CD4-positive, alpha-beta memory T cell (primary cell): ENCODE measurements at regions not wholly inside any gene's neighbourhood (a gene's known extent, or its start where the extent isn't known, plus 50 kb on each side); places are given as distances from the start of the nearest gene placed in this dataset.
"Not testable (repeated sequence)": the region's sequence is repeated elsewhere in the genome, so short reads cannot be mapped to it uniquely, and the experiment has no call there.

ENCODE experiments used
- CTCF ChIA-PET: fragments of 350-600 bp; sonication (Branson Sonifier 250); formaldehyde crosslinking; loops from one replicate; lab custom pipeline; 2021; ENCODE audit warnings: inconsistent platforms; ENCODE audit not compliant: partially characterized antibody; lab: Charles Lee
- POLR2A ChIA-PET: fragments of 350-600 bp; sonication (Branson Sonifier 250); formaldehyde crosslinking; loops from one replicate; lab custom pipeline; 2021; ENCODE audit not compliant: partially characterized antibody; lab: Charles Lee
- DNase-seq, 5 donors: peaks; one replicate each; pipeline versions ENCODE4 v3.0.0 to v3.0.0-alpha.2; 2020 to 2022; ENCODE audit warnings: mixed read lengths in 1 of 5
- H3K27ac ChIP-seq: one replicate; pipeline ENCODE4 v1.7.0; 2013; ENCODE audit warnings: low read depth, low read length
- H3K27me3 ChIP-seq: 2 replicates; pipeline ENCODE4 v1.7.0; 2013; ENCODE audit warnings: mild to moderate bottlenecking, low read length, moderate library complexity; ENCODE audit not compliant: insufficient read depth
- H3K36me3 ChIP-seq: 2 replicates; pipeline ENCODE4 v1.7.0; 2013; ENCODE audit warnings: mild to moderate bottlenecking, low read length, moderate library complexity; ENCODE audit not compliant: insufficient read depth
- H3K4me1 ChIP-seq: 2 replicates; pipeline ENCODE4 v1.7.0; 2013; ENCODE audit warnings: mild to moderate bottlenecking, low read length, moderate library complexity; ENCODE audit not compliant: insufficient read depth
- H3K4me3 ChIP-seq, 2 donors: one replicate each; pipeline ENCODE4 v1.7.0; 2013; ENCODE audit warnings: low read length in 2 of 2, mild to moderate bottlenecking in 1 of 2
- H3K9me3 ChIP-seq, 2 donors: one replicate each; pipeline ENCODE4 v1.7.0; 2013; ENCODE audit warnings: low read length in 2 of 2, control low read depth in 1 of 2; ENCODE audit not compliant: control insufficient read depth in 1 of 2
- H3K27ac Mint-ChIP-seq, 7 donors: one replicate each; pipeline ENCODE4 v1.8.0; 2020 to 2021; ENCODE audit warnings: mixed read lengths in 7 of 7, mild to moderate bottlenecking in 6 of 7, inconsistent platforms in 3 of 7, moderate library complexity in 3 of 7
- H3K27me3 Mint-ChIP-seq, 2 donors: one replicate each; pipeline ENCODE4 v1.8.0; 2020 to 2021; ENCODE audit warnings: mixed read lengths in 2 of 2
- H3K36me3 Mint-ChIP-seq, 2 donors: one replicate each; pipeline ENCODE4 v1.8.0; 2020 to 2021; ENCODE audit warnings: mixed read lengths in 2 of 2, inconsistent platforms in 1 of 2, mild to moderate bottlenecking in 1 of 2
- H3K4me1 Mint-ChIP-seq, 4 donors: one replicate each; pipeline ENCODE4 v1.8.0; 2020 to 2021; ENCODE audit warnings: mixed read lengths in 4 of 4, mild to moderate bottlenecking in 1 of 4
- H3K4me3 Mint-ChIP-seq, 8 donors: one replicate each; pipeline ENCODE4 v1.8.0; 2020 to 2021; ENCODE audit warnings: mixed read lengths in 8 of 8, mild to moderate bottlenecking in 7 of 8, moderate library complexity in 6 of 8, inconsistent platforms in 3 of 8
- H3K9me3 Mint-ChIP-seq, 8 donors: one replicate each; pipeline ENCODE4 v1.8.0; 2020 to 2021; ENCODE audit warnings: mixed read lengths in 8 of 8, mild to moderate bottlenecking in 5 of 8, inconsistent platforms in 3 of 8, moderate library complexity in 1 of 8
- intact Hi-C: fragments of 100-400 bp; cut with micrococcal nuclease; formaldehyde crosslinking; loops from one replicate; pipeline ENCODE4 v1.15.1; 2023

DNA sequence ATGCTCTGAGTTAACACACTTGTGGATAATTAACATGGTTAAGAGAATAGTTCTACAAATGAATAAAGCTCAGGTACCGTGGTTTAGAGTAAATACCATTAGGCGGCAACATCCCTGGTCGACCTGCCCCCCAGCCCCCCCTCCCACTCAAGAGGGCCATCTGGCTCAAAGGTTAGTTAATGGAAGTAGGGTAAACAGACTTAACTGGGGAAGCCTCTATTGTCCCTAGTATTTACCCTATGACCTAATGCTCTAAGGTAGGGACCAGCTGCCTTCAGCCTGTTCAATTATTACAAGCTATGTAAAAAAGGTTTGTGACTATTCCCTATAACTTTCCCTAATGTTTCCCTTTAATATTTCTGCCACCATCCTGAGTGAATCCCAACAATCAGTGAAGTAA is 711.4 kb upstream of the HS3ST5 start:
- intact Hi-C loops, H3K36me3 ChIP-seq, POLR2A ChIA-PET, H3K27ac Mint-ChIP-seq, H3K4me3 ChIP-seq, CTCF ChIA-PET, DNase-seq, H3K4me1 ChIP-seq, H3K27ac ChIP-seq, H3K9me3 ChIP-seq, H3K36me3 Mint-ChIP-seq, H3K27me3 Mint-ChIP-seq, H3K27me3 ChIP-seq, H3K4me1 Mint-ChIP-seq, H3K4me3 Mint-ChIP-seq, H3K9me3 Mint-ChIP-seq: not testable (repeated sequence)

- intact Hi-C loops: no loop called here
- Mint-ChIP-seq H3K27ac (no peak overlapping the region), H3K4me1 (no peaks in the 10 kb centered on the region), H3K36me3 (no peaks in the 10 kb centered on the region), H3K9me3 (peaks cover 0 to 6% (median 2%) of the 10 kb centered on the region in 8 donors), H3K27me3 (no peaks in the 10 kb centered on the region), H3K4me3 (no peak overlapping the region)
- ChIA-PET POLR2A (no interaction called here), CTCF (no interaction called here)
- Histone ChIP-seq H3K27ac (no peak overlapping the region), H3K4me3 (no peak overlapping the region), H3K27me3 (no peaks in the 10 kb centered on the region), H3K4me1 (no peaks in the 10 kb centered on the region), H3K9me3 (no peaks in the 10 kb centered on the region), H3K36me3 (no peaks in the 10 kb centered on the region)
- DNase-seq: no peak
Measured at GRCh38 chr6:115053169-115053860, 710.5 kb upstream of the HS3ST5 start.

DNA sequence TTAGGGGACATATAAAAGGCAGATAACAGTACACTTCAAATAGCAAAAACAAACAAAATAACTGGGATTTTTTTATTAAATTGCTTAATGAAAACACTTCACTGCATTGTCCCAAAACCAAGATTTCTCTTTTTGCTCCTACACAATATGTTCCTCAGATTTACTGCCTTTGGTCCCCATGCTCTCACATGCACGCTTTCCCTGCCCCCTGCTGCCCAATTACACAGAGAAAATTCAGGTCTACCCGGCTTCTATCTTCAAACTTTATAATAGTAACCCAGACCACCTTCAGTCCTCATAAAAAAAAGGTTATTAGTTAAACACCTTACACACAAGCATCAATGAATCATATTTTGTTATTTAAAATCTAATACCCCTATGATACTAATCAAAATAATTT is 673.8 kb upstream of the HS3ST5 start:
- intact Hi-C loops: no loop called here
- H3K4me1 ChIP-seq: no peaks in the 10 kb centered on the region
- H3K27me3 ChIP-seq: no peaks in the 10 kb centered on the region
- no peak for DNase-seq
- ChIA-PET POLR2A (no interaction called here), CTCF (no interaction called here)
- no peaks in the 10 kb centered on the region for H3K9me3 ChIP-seq
- H3K36me3 ChIP-seq: no peaks in the 10 kb centered on the region
- Mint-ChIP-seq H3K9me3 (peaks cover 0 to 6% (median 1%) of the 10 kb centered on the region in 8 donors), H3K36me3 (no peaks in the 10 kb centered on the region), H3K4me1 (no peaks in the 10 kb centered on the region), H3K27ac (no peak overlapping the region), H3K4me3 (no peak overlapping the region), H3K27me3 (no peaks in the 10 kb centered on the region)
- no peak overlapping the region for H3K27ac ChIP-seq
- H3K4me3 ChIP-seq: no peak overlapping the region

DNA sequence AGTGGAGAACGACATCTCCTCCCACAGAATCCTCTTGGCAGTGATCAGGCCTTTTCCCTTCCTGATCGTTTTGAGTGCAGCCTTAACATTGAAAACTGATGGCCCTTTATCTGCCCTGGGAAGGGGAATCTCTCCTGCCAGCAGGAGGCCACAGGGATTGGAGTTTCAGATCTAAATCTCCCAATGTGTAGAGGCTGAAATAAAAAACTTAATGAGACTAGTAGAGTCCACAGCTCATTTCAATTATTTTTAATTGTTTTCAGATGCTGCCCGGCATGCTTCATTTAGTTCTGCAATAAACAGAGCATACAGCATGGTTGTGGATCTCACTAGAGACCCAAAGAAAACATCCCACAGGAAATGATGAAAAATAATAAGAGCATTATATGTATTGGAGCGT is 662.2 kb upstream of the HS3ST5 start:
- H3K4me3 ChIP-seq: no peak overlapping the region
- CTCF ChIA-PET: no interaction called here
- no peak overlapping the region for H3K27ac ChIP-seq
- H3K4me1 ChIP-seq: no peaks in the 10 kb centered on the region
- Mint-ChIP-seq H3K27me3 (no peaks in the 10 kb centered on the region), H3K36me3 (no peaks in the 10 kb centered on the region), H3K9me3 (peaks cover 0 to 6% (median 2%) of the 10 kb centered on the region in 8 donors), H3K4me1 (peaks cover 0 to 3% (median 0%) of the 10 kb centered on the region in 4 donors), H3K4me3 (no peak overlapping the region), H3K27ac (no peak overlapping the region)
- no peaks in the 10 kb centered on the region for H3K36me3 ChIP-seq
- intact Hi-C loops: no loop called here
- no peak for DNase-seq
- H3K9me3 ChIP-seq: no peaks in the 10 kb centered on the region
- POLR2A ChIA-PET: no interaction called here
- H3K27me3 ChIP-seq: no peaks in the 10 kb centered on the region

DNA sequence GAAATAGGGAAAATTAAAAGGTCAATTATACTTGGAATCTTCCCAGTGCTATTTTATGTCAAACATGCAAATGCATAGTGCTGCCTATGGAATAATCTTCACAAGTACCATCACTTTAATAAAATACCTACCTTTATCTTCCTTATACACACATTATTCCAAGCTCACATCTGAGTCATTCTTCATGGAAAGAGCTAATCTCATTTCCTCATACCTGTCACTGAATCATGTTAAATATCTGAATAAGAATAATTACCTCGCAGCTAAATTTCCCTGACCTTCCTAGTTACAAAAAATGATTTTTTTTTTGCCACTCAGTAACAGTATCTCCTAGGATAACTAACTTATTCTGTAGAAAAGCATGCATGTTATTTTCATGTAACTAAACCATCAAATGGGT is 661.4 kb upstream of the HS3ST5 start:
- peaks cover 0 to 6% (median 2%) of the 10 kb centered on the region in 8 donors for H3K9me3 Mint-ChIP-seq
- ChIA-PET CTCF (no interaction called here), POLR2A (no interaction called here)
- no peaks in the 10 kb centered on the region for H3K27me3 Mint-ChIP-seq
- no peaks in the 10 kb centered on the region for H3K36me3 Mint-ChIP-seq
- no peak for DNase-seq
- no peak overlapping the region for H3K4me3 Mint-ChIP-seq
- intact Hi-C loops: no loop called here
- no peak overlapping the region for H3K27ac Mint-ChIP-seq
- Histone ChIP-seq H3K9me3 (no peaks in the 10 kb centered on the region), H3K27me3 (no peaks in the 10 kb centered on the region), H3K27ac (no peak overlapping the region), H3K4me1 (no peaks in the 10 kb centered on the region), H3K36me3 (no peaks in the 10 kb centered on the region), H3K4me3 (no peak overlapping the region)
- peaks cover 0 to 3% (median 0%) of the 10 kb centered on the region in 4 donors for H3K4me1 Mint-ChIP-seq

GRCh38 chr6:115001731-115002350 is 659.0 kb upstream of the HS3ST5 start:
- H3K27me3 Mint-ChIP-seq: no peaks in the 10 kb centered on the region
- H3K9me3 Mint-ChIP-seq: peaks cover 0 to 8% (median under 1%) of the 10 kb centered on the region in 8 donors
- CTCF ChIA-PET: no interaction called here
- Histone ChIP-seq H3K9me3 (no peaks in the 10 kb centered on the region), H3K27me3 (no peaks in the 10 kb centered on the region), H3K27ac (no peak overlapping the region), H3K4me1 (no peaks in the 10 kb centered on the region), H3K36me3 (no peaks in the 10 kb centered on the region), H3K4me3 (no peak overlapping the region)
- H3K36me3 Mint-ChIP-seq: no peaks in the 10 kb centered on the region
- H3K27ac Mint-ChIP-seq: peak overlapping the region in 1 of 7 donors; percentile 40
- DNase-seq: no peak
- intact Hi-C loops: no loop called here
- H3K4me1 Mint-ChIP-seq: peaks cover 0 to 3% (median 0%) of the 10 kb centered on the region in 4 donors
- POLR2A ChIA-PET: no interaction called here
- peak overlapping the region in 5 of 8 donors; percentile 1 to 56 (median 42) for H3K4me3 Mint-ChIP-seq

- H3K27me3 Mint-ChIP-seq: no peaks in the 10 kb centered on the region
- H3K4me1 Mint-ChIP-seq: peaks cover 0 to 3% (median 0%) of the 10 kb centered on the region in 4 donors
- Histone ChIP-seq H3K4me1 (no peaks in the 10 kb centered on the region), H3K36me3 (no peaks in the 10 kb centered on the region), H3K27ac (no peak overlapping the region), H3K4me3 (no peak overlapping the region), H3K9me3 (no peaks in the 10 kb centered on the region), H3K27me3 (no peaks in the 10 kb centered on the region)
- intact Hi-C loops: no loop called here
- peaks cover 0 to 8% (median under 1%) of the 10 kb centered on the region in 8 donors for H3K9me3 Mint-ChIP-seq
- ChIA-PET POLR2A (no interaction called here), CTCF (no interaction called here)
- DNase-seq: no peak
- no peak overlapping the region for H3K4me3 Mint-ChIP-seq
- no peak overlapping the region for H3K27ac Mint-ChIP-seq
- H3K36me3 Mint-ChIP-seq: no peaks in the 10 kb centered on the region
Measured at GRCh38 chr6:115000736-115001135, 657.9 kb upstream of the HS3ST5 start.
